Vagina (tissue), 2 donors: ENCODE measurements at regions not wholly inside any gene's neighbourhood (a gene's known extent, or its start where the extent isn't known, plus 50 kb on each side); places are given as distances from the start of the nearest gene placed in this dataset.

ENCODE experiments used
- DNase-seq, 2 donors: peaks; one replicate each; pipeline ENCODE4 v3.0.0-alpha.2; 2017; ENCODE audit errors: extremely low spot score in 2 of 2
- H3K27ac ChIP-seq: fragments of 200-600 bp; sonication (generic); one replicate; pipeline ENCODE4 v1.5.1; 2019
- H3K27me3 ChIP-seq: fragments of 200-600 bp; sonication (generic); one replicate; pipeline ENCODE4 v1.5.1; 2019
- H3K36me3 ChIP-seq, 2 donors: fragments of 200-600 bp; sonication (generic); one replicate each; pipeline ENCODE4 v1.5.1; 2017 to 2019
- H3K4me1 ChIP-seq: fragments of 200-600 bp; sonication (generic); one replicate; pipeline ENCODE4 v1.5.1; 2019
- H3K4me3 ChIP-seq, 2 donors: fragments of 200-600 bp; sonication (generic); 1 replicate in 1 of 2; 2 replicates in 1 of 2; pipeline ENCODE4 v1.5.1; 2016 to 2019
- H3K9me3 ChIP-seq: fragments of 200-600 bp; sonication (generic); one replicate; pipeline ENCODE4 v1.5.1; 2019
- CTCF ChIP-seq, 3 experiments: fragments of 450-650 bp in 2 of 3; fragments of 200-600 bp in 1 of 3; sonication (generic) in 1 of 3; IDR thresholded peaks; one replicate each; pipeline ENCODE4 v1.5.1; 2017 to 2019; ENCODE audit warnings: antibody characterized with exemption in 3 of 3, mild to moderate bottlenecking in 2 of 3, moderate library complexity in 2 of 3
- POLR2A ChIP-seq, 2 donors: fragments of 450-650 bp; IDR thresholded peaks; one replicate each; pipeline ENCODE4 v1.6.1; 2017; ENCODE audit warnings: antibody characterized with exemption in 2 of 2, mild to moderate bottlenecking in 2 of 2, moderate library complexity in 2 of 2
- POLR2AphosphoS5 ChIP-seq, 2 donors: sonication (generic); formaldehyde crosslinking; IDR thresholded peaks; one replicate each; pipeline ENCODE4 v1.9.0; 2017; ENCODE audit warnings: antibody characterized with exemption in 2 of 2, mild to moderate bottlenecking in 2 of 2, low read depth in 1 of 2; ENCODE audit not compliant: insufficient read depth in 1 of 2
- intact Hi-C: fragments of 100-400 bp; cut with DNase I; formaldehyde crosslinking; loops from one replicate; pipeline ENCODE4 v1.15.1; 2023

- H3K4me3 ChIP-seq: no peak overlapping the region
- H3K4me1 ChIP-seq: peaks cover 17% of the 10 kb centered on the region
- TF ChIP-seq CTCF (IDR thresholded peaks at IDR 0.05) (no peak), POLR2A (IDR thresholded peaks at IDR 0.05) (no peak), POLR2AphosphoS5 (IDR thresholded peaks at IDR 0.05; ENCODE audit: insufficient read depth in 1 of 2, low read depth in 1 of 2) (no peak)
- no peak for DNase-seq
- H3K9me3 ChIP-seq: no peaks in the 10 kb centered on the region
- intact Hi-C loops: loop anchor here (10.0 kb wide), 2 partner anchors 54 to 324 kb away; no protein-coding TSS in a partner anchor
- H3K27me3 ChIP-seq: no peaks in the 10 kb centered on the region
- no peak overlapping the region for H3K27ac ChIP-seq
- H3K36me3 ChIP-seq: no peaks in the 10 kb centered on the region
Measured at GRCh38 chr14:31930493-31931240, 146.4 kb upstream of the ARHGAP5 start.

- no peak for TF ChIP-seq POLR2A (IDR thresholded peaks at IDR 0.05)
- TF ChIP-seq POLR2AphosphoS5 (IDR thresholded peaks at IDR 0.05; ENCODE audit: insufficient read depth in 1 of 2, low read depth in 1 of 2): no peak
- no peak for TF ChIP-seq CTCF (IDR thresholded peaks at IDR 0.05)
- DNase-seq: no peak
- intact Hi-C loops: loop anchor here (10.0 kb wide), 2 partner anchors 52 to 322 kb away; no protein-coding TSS in a partner anchor
Measured at GRCh38 chr14:31932675-31933074, 144.4 kb upstream of the ARHGAP5 start.

GRCh38 chr14:31933716-31934115 is 143.4 kb upstream of the ARHGAP5 start:
- no peak for DNase-seq
- no peaks in the 10 kb centered on the region for H3K4me1 ChIP-seq
- H3K4me3 ChIP-seq: no peak overlapping the region
- TF ChIP-seq POLR2AphosphoS5 (IDR thresholded peaks at IDR 0.05; ENCODE audit: insufficient read depth in 1 of 2, low read depth in 1 of 2) (no peak), CTCF (IDR thresholded peaks at IDR 0.05) (no peak), POLR2A (IDR thresholded peaks at IDR 0.05) (no peak)
- H3K27me3 ChIP-seq: no peaks in the 10 kb centered on the region
- H3K9me3 ChIP-seq: no peaks in the 10 kb centered on the region
- intact Hi-C loops: loop anchor here (10.0 kb wide), 2 partner anchors 51 to 321 kb away; no protein-coding TSS in a partner anchor
- no peaks in the 10 kb centered on the region for H3K36me3 ChIP-seq
- no peak overlapping the region for H3K27ac ChIP-seq

More at GRCh38 chr14:31932675-31933074, 144.4 kb upstream of the ARHGAP5 start:
- no peaks in the 10 kb centered on the region for H3K9me3 ChIP-seq
- no peak overlapping the region for H3K27ac ChIP-seq
- no peak overlapping the region for H3K4me3 ChIP-seq
- H3K36me3 ChIP-seq: no peaks in the 10 kb centered on the region
- peaks cover 4% of the 10 kb centered on the region for H3K4me1 ChIP-seq
- H3K27me3 ChIP-seq: no peaks in the 10 kb centered on the region

- DNase-seq: no peak
- Histone ChIP-seq H3K9me3 (no peaks in the 10 kb centered on the region), H3K4me3 (no peak overlapping the region), H3K36me3 (no peaks in the 10 kb centered on the region), H3K27me3 (no peaks in the 10 kb centered on the region), H3K27ac (no peak overlapping the region), H3K4me1 (no peaks in the 10 kb centered on the region)
- intact Hi-C loops: loop anchor here (10.0 kb wide), 2 partner anchors 50 to 320 kb away; no protein-coding TSS in a partner anchor
- no peak for TF ChIP-seq CTCF (IDR thresholded peaks at IDR 0.05)
- no peak for TF ChIP-seq POLR2A (IDR thresholded peaks at IDR 0.05)
Measured at GRCh38 chr14:31934767-31935266, 142.3 kb upstream of the ARHGAP5 start.

GRCh38 chr14:31935391-31935790 is 141.7 kb upstream of the ARHGAP5 start:
- H3K4me3 ChIP-seq: no peak overlapping the region
- no peak for TF ChIP-seq CTCF (IDR thresholded peaks at IDR 0.05)
- TF ChIP-seq POLR2A (IDR thresholded peaks at IDR 0.05): no peak
- TF ChIP-seq POLR2AphosphoS5 (IDR thresholded peaks at IDR 0.05; ENCODE audit: insufficient read depth in 1 of 2, low read depth in 1 of 2): no peak
- no peaks in the 10 kb centered on the region for H3K9me3 ChIP-seq
- H3K27ac ChIP-seq: no peak overlapping the region
- H3K27me3 ChIP-seq: no peaks in the 10 kb centered on the region
- H3K36me3 ChIP-seq: no peaks in the 10 kb centered on the region
- no peaks in the 10 kb centered on the region for H3K4me1 ChIP-seq
- no peak for DNase-seq
- intact Hi-C loops: loop anchor here (10.0 kb wide), 2 partner anchors 49 to 319 kb away; no protein-coding TSS in a partner anchor
